ENCODE measurements at regions not wholly inside any gene's neighbourhood (a gene's known extent, or its start where the extent isn't known, plus 50 kb on each side); places are given as distances from the start of the nearest gene placed in this dataset.

GRCh38 chr2:38439863-38440262, 62.8 kb upstream of the ATL2 start:
- no peaks in the 10 kb centered on the region for H3K36me3 ChIP-seq (ENCODE audit: insufficient read depth, low read length)
- H3K4me1 ChIP-seq (ENCODE audit: insufficient read depth, low read length) = no peaks in the 10 kb centered on the region
- TF ChIP-seq EZH2 (IDR thresholded peaks at IDR 0.05; ENCODE audit: borderline replicate concordance, low read depth, low read length, severe bottlenecking) (no peak), CTCF (IDR thresholded peaks at IDR 0.05; ENCODE audit: borderline replicate concordance, extremely low read depth, low read length, poor library complexity, severe bottlenecking) (no peak)
- no peaks in the 10 kb centered on the region for H4K20me1 ChIP-seq (ENCODE audit: insufficient read depth, low read length)
- no peak overlapping the region for H3K9ac ChIP-seq (ENCODE audit: low read depth, low read length)
- H3K4me2 ChIP-seq (ENCODE audit: insufficient read depth, low read length) = no peak overlapping the region
- no peaks in the 10 kb centered on the region for H3K79me2 ChIP-seq (ENCODE audit: insufficient read depth, low read length)
- H3K27me3 ChIP-seq (ENCODE audit: insufficient read depth, low read length, poor library complexity) = peaks cover 13% of the 10 kb centered on the region
- ATAC-seq (ENCODE audit: insufficient read depth, low read depth) = no peak
- H3K27ac ChIP-seq (ENCODE audit: low read length) = no peak overlapping the region
- no peak for DNase-seq
- no peak overlapping the region for H2AFZ ChIP-seq (ENCODE audit: low read depth, low read length)
- no peak overlapping the region for H3K4me3 ChIP-seq (ENCODE audit: low read depth in 1 of 2, low read length in 2 of 2)
- H3K9me3 ChIP-seq (ENCODE audit: insufficient read depth, low read length, severe bottlenecking) = no peaks in the 10 kb centered on the region

GRCh38 chr2:38438883-38439612, 62.0 kb upstream of the ATL2 start:
- H3K4me2 ChIP-seq (ENCODE audit: insufficient read depth, low read length) = no peak overlapping the region
- peaks cover 9% of the 10 kb centered on the region for H3K27me3 ChIP-seq (ENCODE audit: insufficient read depth, low read length, poor library complexity)
- no peak overlapping the region for H3K4me3 ChIP-seq (ENCODE audit: low read depth in 1 of 2, low read length in 2 of 2)
- H3K36me3 ChIP-seq (ENCODE audit: insufficient read depth, low read length) = no peaks in the 10 kb centered on the region
- H3K4me1 ChIP-seq (ENCODE audit: insufficient read depth, low read length) = no peaks in the 10 kb centered on the region
- H3K79me2 ChIP-seq (ENCODE audit: insufficient read depth, low read length) = no peaks in the 10 kb centered on the region
- no peak overlapping the region for H3K9ac ChIP-seq (ENCODE audit: low read depth, low read length)
- H2AFZ ChIP-seq (ENCODE audit: low read depth, low read length) = no peak overlapping the region
- no peaks in the 10 kb centered on the region for H3K9me3 ChIP-seq (ENCODE audit: insufficient read depth, low read length, severe bottlenecking)
- no peak for TF ChIP-seq CTCF (IDR thresholded peaks at IDR 0.05; ENCODE audit: borderline replicate concordance, extremely low read depth, low read length, poor library complexity, severe bottlenecking)
- no peak for TF ChIP-seq EZH2 (IDR thresholded peaks at IDR 0.05; ENCODE audit: borderline replicate concordance, low read depth, low read length, severe bottlenecking)
- DNase-seq (no peak), ATAC-seq (ENCODE audit: insufficient read depth, low read depth) (no peak)
- H4K20me1 ChIP-seq (ENCODE audit: insufficient read depth, low read length) = no peaks in the 10 kb centered on the region
- no peak overlapping the region for H3K27ac ChIP-seq (ENCODE audit: low read length)

GRCh38 chr2:38438133-38438882, 61.2 kb upstream of the ATL2 start:
- Histone ChIP-seq H3K79me2 (ENCODE audit: insufficient read depth, low read length) (no peaks in the 10 kb centered on the region), H3K27ac (ENCODE audit: low read length) (no peak overlapping the region), H3K9ac (ENCODE audit: low read depth, low read length) (no peak overlapping the region), H3K27me3 (ENCODE audit: insufficient read depth, low read length, poor library complexity) (peaks cover 9% of the 10 kb centered on the region), H3K4me2 (ENCODE audit: insufficient read depth, low read length) (no peak overlapping the region), H3K4me1 (ENCODE audit: insufficient read depth, low read length) (no peaks in the 10 kb centered on the region), H2AFZ (ENCODE audit: low read depth, low read length) (no peak overlapping the region), H4K20me1 (ENCODE audit: insufficient read depth, low read length) (no peaks in the 10 kb centered on the region), H3K9me3 (ENCODE audit: insufficient read depth, low read length, severe bottlenecking) (no peaks in the 10 kb centered on the region), H3K36me3 (ENCODE audit: insufficient read depth, low read length) (no peaks in the 10 kb centered on the region), H3K4me3 (ENCODE audit: low read depth in 1 of 2, low read length in 2 of 2) (no peak overlapping the region)
- TF ChIP-seq CTCF (IDR thresholded peaks at IDR 0.05; ENCODE audit: borderline replicate concordance, extremely low read depth, low read length, poor library complexity, severe bottlenecking) (no peak), EZH2 (IDR thresholded peaks at IDR 0.05; ENCODE audit: borderline replicate concordance, low read depth, low read length, severe bottlenecking) (no peak)
- ATAC-seq (ENCODE audit: insufficient read depth, low read depth) (no peak), DNase-seq (no peak)

Data from DND-41 (cell line).